Smooth muscle cell (in vitro differentiated cells): ENCODE measurements at regions not wholly inside any gene's neighbourhood (a gene's known extent, or its start where the extent isn't known, plus 50 kb on each side); places are given as distances from the start of the nearest gene placed in this dataset.

Source experiments
- DNase-seq: peaks from one replicate; lab custom pipeline; 2025; ENCODE audit not compliant: unreplicated experiment; lab: John Stamatoyannopoulos, UW
- H2AFZ ChIP-seq: fragments of 200-600 bp; sonication (generic); 2 replicates; pipeline ENCODE4 v1.6.0; 2016; ENCODE audit warnings: antibody characterized with exemption, low read depth, mild to moderate bottlenecking
- H3F3A ChIP-seq: fragments of 200-600 bp; sonication (generic); 2 replicates; pipeline ENCODE4 v1.6.0; 2017; ENCODE audit warnings: antibody characterized with exemption, low read depth
- H3K27ac ChIP-seq: fragments of 200-600 bp; sonication (generic); 2 replicates; pipeline ENCODE4 v1.5.1; 2016; ENCODE audit warnings: low read depth, mild to moderate bottlenecking
- H3K27me3 ChIP-seq: fragments of 200-600 bp; sonication (generic); 2 replicates; pipeline ENCODE4 v1.6.1; 2016; ENCODE audit warnings: low read depth, mild to moderate bottlenecking
- H3K36me3 ChIP-seq: fragments of 200-600 bp; sonication (generic); 2 replicates; pipeline ENCODE4 v1.5.1; 2016; ENCODE audit warnings: low read depth
- H3K4me1 ChIP-seq: fragments of 200-600 bp; sonication (generic); 2 replicates; pipeline ENCODE4 v1.5.1; 2016; ENCODE audit warnings: low read depth
- H3K4me2 ChIP-seq: fragments of 200-600 bp; sonication (generic); 2 replicates; pipeline ENCODE4 v1.6.0; 2016; ENCODE audit warnings: mild to moderate bottlenecking
- H3K4me3 ChIP-seq: fragments of 200-600 bp; sonication (generic); 2 replicates; pipeline ENCODE4 v1.5.1; 2016; ENCODE audit warnings: mild to moderate bottlenecking
- H3K79me2 ChIP-seq: fragments of 200-600 bp; sonication (generic); 2 replicates; pipeline ENCODE4 v1.6.0; 2016; ENCODE audit warnings: low read depth, mild to moderate bottlenecking
- H3K9ac ChIP-seq: fragments of 200-600 bp; sonication (generic); 2 replicates; pipeline ENCODE4 v1.6.0; 2016; ENCODE audit warnings: low read depth
- H3K9me3 ChIP-seq: fragments of 200-600 bp; sonication (generic); replicated peaks from 2 replicates; pipeline ENCODE4 v1.5.1; 2016; ENCODE audit warnings: low read depth
- H4K20me1 ChIP-seq: fragments of 200-600 bp; sonication (generic); 2 replicates; pipeline ENCODE4 v1.6.0; 2016; ENCODE audit warnings: low read depth
- WGBS: methylation state at CpG from one replicate; pipeline ENCODE4 v1.1.7; 2016; ENCODE audit warnings: low lambda C conversion rate; 5-methylcytosine and 5-hydroxymethylcytosine counted together
- TF ChIP-seq, protein P1 (sequence below): fragments of 200-600 bp; sonication (generic); IDR thresholded peaks from 2 replicates; pipeline ENCODE4 v1.5.1; 2017; ENCODE audit warnings: borderline replicate concordance, mild to moderate bottlenecking, antibody characterized with exemption; ENCODE audit not compliant: insufficient read depth, poor library complexity, severe bottlenecking

DNA sequence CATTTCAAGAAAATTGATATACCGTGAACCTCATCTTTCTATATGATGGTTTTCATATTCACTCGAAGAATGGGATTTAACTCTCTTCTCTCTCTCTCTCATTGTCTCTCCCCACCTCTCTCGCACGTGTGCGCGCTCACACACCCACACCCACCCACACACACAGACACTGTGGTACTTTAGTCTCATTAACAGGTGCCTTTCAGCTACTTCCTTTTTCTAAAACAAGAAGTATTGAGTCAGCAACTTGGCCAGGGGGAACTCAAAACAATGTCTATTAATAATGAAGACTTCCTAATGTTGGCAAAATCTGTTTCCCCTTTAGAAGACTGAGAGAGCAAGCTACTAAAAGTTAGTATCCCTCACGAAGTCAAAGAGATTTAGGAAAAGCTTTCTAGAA, 150.7 kb downstream of the TMCO5A start:
- H3K9ac ChIP-seq = no peak overlapping the region
- no peaks in the 10 kb centered on the region for H3K27me3 ChIP-seq
- no peak overlapping the region for H3K4me3 ChIP-seq
- no peaks in the 10 kb centered on the region for H3K36me3 ChIP-seq
- peak overlapping the region; percentile 64 for H3K4me2 ChIP-seq
- TF ChIP-seq, protein P1, sequence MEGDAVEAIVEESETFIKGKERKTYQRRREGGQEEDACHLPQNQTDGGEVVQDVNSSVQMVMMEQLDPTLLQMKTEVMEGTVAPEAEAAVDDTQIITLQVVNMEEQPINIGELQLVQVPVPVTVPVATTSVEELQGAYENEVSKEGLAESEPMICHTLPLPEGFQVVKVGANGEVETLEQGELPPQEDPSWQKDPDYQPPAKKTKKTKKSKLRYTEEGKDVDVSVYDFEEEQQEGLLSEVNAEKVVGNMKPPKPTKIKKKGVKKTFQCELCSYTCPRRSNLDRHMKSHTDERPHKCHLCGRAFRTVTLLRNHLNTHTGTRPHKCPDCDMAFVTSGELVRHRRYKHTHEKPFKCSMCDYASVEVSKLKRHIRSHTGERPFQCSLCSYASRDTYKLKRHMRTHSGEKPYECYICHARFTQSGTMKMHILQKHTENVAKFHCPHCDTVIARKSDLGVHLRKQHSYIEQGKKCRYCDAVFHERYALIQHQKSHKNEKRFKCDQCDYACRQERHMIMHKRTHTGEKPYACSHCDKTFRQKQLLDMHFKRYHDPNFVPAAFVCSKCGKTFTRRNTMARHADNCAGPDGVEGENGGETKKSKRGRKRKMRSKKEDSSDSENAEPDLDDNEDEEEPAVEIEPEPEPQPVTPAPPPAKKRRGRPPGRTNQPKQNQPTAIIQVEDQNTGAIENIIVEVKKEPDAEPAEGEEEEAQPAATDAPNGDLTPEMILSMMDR = no peak
- no peaks in the 10 kb centered on the region for H3K9me3 ChIP-seq
- no peak for DNase-seq
- 86% methylated on average over 7 of the region's 7 CpGs for WGBS
- no peak overlapping the region for H2AFZ ChIP-seq
- H3F3A ChIP-seq = peaks cover 8% of the 10 kb centered on the region
- no peaks in the 10 kb centered on the region for H3K79me2 ChIP-seq
- H4K20me1 ChIP-seq = no peaks in the 10 kb centered on the region
- H3K4me1 ChIP-seq = peaks cover 11% of the 10 kb centered on the region
- peak overlapping the region; percentile 50 for H3K27ac ChIP-seq

DNA sequence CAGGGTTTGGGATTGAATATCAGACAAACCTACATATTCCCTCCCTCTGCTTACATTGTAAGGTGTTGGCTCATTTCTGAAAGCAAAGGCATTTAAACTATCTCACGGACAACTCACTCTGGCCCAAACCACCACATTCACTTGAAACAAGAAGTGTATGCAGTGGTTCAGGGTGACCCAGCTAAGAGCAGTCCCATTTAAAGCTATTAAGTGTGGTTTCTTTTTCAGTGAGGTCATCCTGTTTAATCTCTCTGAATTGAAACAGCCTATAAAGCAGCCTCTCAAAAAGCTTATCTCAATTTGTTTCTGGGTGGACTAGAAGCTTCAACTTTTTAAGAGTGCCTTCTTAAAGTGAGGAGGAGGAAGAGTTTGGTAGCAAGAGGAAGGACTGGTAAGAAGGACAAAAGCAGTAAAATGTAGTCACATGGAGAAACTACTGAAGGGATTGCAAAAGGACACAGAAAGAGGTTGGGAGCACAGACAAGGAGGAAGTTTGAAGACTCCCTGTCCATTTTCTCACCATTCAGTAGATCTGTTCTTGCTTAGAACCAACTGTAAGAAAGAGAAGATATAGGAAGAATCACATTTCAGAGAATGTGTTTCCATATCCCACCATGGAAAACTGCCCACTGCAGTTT, 151.6 kb downstream of the TMCO5A start:
- TF ChIP-seq, protein P1 = no peak
- H2AFZ ChIP-seq = peak overlapping the region; percentile 50
- H3K79me2 ChIP-seq = no peaks in the 10 kb centered on the region
- H3K27me3 ChIP-seq = no peaks in the 10 kb centered on the region
- H3K4me1 ChIP-seq = peaks cover 11% of the 10 kb centered on the region
- peak overlapping the region; percentile 50 for H3K27ac ChIP-seq
- peaks cover 8% of the 10 kb centered on the region for H3F3A ChIP-seq
- no peaks in the 10 kb centered on the region for H3K36me3 ChIP-seq
- DNase-seq = no peak
- WGBS = 0% methylated on average over 1 of the region's 1 CpG
- H3K4me2 ChIP-seq = peak overlapping the region; percentile 64
- H3K4me3 ChIP-seq = no peak overlapping the region
- H4K20me1 ChIP-seq = no peaks in the 10 kb centered on the region
- H3K9me3 ChIP-seq = no peaks in the 10 kb centered on the region
- no peak overlapping the region for H3K9ac ChIP-seq

DNA sequence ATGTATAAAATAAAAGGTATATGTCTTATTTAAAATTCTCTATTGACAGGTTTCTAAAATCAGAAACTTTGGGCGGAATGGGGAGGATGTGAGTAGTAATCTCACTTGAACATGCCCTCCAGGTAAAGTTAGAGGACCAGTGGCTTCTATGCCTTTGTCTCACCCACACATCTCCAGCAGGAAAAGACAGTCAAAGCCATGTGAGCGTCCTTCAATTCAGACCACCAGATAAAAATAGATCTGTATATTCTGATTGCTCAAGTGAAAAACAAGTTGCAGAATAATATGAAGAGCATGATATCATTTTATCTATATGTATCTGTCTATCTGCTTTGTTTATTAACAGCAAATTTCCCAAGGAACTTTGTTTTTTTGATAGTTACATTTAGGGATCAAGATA, 152.2 kb downstream of the TMCO5A start:
- peak overlapping the region; percentile 50 for H2AFZ ChIP-seq
- 85% methylated on average over 2 of the region's 2 CpGs for WGBS

More for the DNA sequence above, 152.2 kb downstream of the TMCO5A start:
- DNase-seq = no peak
- Histone ChIP-seq H3K36me3 (no peaks in the 10 kb centered on the region), H3K79me2 (no peaks in the 10 kb centered on the region), H3K4me2 (peak overlapping the region; percentile 64), H3K27ac (peak overlapping the region; percentile 50), H3K4me3 (no peak overlapping the region), H3K9ac (no peak overlapping the region), H3K4me1 (peaks cover 11% of the 10 kb centered on the region), H3F3A (peaks cover 8% of the 10 kb centered on the region), H4K20me1 (no peaks in the 10 kb centered on the region), H3K9me3 (no peaks in the 10 kb centered on the region), H3K27me3 (no peaks in the 10 kb centered on the region)
- TF ChIP-seq, protein P1 = no peak
